NCI-H2107 treated with DMSO at 0.1 percent for 48 hours (cell line): ENCODE measurements at regions not wholly inside any gene's neighbourhood (a gene's known extent, or its start where the extent isn't known, plus 50 kb on each side); places are given as distances from the start of the nearest gene placed in this dataset.
"Not testable (repeated sequence)": the region's sequence is repeated elsewhere in the genome, so short reads cannot be mapped to it uniquely, and the experiment has no call there.

Experiments
- DNase-seq: peaks from one replicate; lab custom pipeline; 2025; ENCODE audit not compliant: unreplicated experiment; lab: John Stamatoyannopoulos, UW

DNA sequence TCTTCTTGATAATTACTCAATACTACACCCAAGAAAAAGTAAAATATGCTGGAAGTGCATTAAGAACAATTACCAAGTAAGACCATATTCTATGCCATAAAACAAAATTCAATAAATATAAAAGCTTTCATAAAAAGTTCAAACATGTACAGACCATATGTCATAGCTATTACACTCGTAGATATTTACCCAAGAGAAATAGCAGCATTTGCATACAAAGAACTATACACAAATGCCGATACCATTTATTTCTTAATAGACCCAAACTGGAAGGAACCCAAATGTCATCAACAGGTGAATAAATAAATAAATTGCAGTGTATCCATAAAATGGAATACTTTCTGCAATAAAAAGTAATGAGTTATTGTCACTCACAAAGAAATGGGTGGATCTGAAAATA is 78.3 kb upstream of the SLC16A7 start:
- no peak for DNase-seq

DNA sequence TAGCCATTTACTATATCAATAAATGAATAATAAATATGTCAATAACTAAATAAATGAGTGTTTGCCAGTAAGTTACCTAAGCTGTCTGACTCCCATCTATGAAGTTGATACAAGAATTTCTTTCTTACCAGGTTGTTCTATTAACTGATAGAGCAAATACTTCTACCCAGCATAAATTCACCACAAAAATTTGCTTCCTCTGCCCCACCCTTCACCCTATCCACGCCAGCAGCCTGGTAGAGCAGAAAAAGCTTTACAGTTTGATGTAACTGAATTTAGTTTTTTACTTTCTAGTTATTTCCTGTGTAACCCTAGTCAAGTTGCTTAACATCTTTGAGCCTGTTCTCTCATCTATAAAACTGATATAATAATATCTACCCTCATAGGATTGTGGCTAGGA is 94.9 kb upstream of the SLC16A7 start:
- no peak for DNase-seq

DNA sequence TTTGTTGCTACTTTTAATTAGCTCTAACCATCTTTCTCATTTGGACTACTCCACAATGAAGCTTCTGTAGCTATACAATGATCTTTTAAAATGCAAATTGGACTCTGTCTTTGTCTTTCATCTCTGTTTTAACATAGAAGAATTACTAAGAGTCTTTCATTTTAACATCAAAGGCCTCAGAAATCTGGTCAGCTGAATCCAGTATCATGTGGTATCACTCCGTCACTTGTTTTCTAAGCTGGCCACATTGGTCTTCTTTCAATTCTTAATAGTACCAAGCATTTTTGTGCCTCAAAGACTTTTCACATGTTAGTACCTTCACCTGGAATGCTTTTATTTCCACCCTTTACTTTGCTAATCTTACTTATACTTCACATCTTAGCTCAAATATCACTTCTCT is 95.5 kb upstream of the SLC16A7 start:
- DNase-seq = no peak

DNA sequence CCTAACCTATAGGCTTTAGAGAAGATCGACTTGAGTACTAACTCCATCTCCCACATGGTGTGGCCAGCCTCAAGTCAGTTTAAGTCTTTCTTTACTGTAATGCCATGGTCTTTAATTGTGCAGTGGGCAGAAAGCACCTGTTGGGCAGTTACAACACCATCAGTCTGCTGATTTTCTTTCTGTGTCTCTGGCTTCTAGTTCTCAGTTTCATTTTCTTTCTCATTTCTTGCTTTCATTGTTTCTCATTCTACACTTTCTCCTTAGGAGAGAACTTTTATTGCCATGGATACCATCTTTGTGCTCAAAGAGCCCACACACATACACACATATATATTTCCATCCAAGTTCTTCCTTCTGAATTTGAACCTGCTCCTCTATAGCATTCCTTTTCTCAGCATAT is 96.1 kb upstream of the SLC16A7 start:
- DNase-seq = no peak

DNA sequence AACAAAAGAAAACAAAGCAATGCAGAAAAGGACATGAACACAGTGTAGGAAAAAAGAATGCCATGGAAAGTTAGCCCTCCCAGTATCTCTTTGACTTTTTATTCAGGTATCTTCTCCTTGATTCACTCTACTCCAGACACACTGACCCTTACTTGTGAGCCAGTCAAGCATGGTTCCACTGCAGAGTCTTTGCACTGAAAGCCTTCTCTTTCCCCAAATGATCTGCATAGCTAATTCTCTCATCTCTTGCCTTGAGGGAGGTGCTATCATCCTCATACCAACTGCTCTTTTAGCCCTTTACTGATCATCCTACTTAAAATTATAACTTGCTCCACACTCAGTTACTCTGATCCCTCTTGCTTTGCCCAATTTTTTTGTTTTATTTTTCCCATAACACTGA is 101.2 kb upstream of the SLC16A7 start:
- DNase-seq = no peak

DNA sequence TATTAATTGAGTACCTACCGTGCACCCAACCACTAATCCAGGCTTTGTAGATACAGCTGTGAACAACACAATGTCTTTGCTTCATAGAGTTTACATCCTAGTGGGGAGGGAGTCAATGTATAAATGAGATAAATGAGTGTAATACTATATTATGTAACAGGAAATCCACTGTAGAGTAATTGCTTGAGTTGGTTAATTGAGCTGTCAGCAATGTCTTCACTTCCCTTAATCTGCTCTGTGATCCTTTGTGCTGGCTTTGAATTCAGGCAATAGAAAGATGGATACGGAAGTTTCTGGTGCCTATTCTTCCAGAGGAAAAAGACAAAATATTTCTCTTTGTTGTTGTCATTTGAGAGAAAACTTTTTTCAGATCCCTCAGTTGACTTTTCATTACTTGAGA is 104.0 kb upstream of the SLC16A7 start:
- no peak for DNase-seq

DNA sequence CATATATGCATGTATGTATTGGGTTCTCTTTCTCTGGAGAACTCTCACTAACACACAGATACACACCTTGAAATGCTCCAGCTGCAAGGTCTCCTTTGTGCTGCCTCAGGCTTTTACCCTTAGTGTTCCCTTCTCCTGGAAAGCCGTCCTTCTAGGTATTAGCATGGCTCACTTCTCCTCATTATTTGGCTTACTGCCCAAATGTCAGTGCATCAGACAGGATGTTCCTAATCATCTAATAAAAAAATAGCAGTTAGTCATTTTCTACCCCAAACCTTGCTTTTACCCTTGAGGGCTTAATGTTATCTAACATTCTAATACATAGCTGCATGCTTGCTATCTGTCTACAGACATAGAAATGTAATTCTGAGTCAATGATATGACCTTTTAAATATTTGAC is 109.0 kb upstream of the SLC16A7 start:
- DNase-seq = no peak

DNA sequence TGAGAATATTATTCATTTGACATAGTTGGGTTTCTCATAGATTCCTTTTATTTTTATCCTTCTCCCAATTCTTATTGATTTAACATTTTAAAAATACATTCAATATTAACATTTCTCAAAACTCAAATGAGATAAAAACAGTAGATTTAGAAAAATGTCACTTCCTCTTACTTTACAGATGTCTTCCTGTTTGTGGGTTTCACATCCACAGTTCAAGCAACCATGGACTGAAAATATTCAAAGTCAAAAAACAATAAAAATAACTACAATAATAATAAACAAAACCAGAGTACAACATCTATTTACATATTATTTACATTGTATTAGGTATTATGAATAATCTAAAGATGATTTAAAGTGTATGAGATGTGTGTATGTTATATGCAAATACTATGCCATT is 111.3 kb upstream of the SLC16A7 start:
- no peak for DNase-seq

DNA sequence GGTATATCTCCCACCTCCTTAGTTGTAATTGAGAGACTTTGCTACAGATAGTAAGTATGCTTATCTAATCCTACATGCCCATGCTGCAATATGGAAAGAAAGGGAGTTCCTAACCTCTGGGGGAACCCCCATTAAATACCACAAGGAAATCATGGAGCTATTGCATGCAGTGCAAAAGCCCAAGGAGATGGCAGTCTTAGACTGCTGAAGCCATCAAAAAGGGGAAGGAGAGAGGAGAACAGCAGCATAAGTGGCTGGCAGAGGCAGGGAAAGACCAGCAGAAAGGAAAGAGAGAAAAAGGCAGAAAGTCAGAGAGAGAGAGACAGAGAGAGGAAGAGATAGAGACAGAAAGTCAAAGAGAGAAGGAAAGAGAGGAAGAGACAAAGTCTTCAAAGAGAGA is 121.6 kb upstream of the SLC16A7 start:
- not testable (repeated sequence) for DNase-seq

DNA sequence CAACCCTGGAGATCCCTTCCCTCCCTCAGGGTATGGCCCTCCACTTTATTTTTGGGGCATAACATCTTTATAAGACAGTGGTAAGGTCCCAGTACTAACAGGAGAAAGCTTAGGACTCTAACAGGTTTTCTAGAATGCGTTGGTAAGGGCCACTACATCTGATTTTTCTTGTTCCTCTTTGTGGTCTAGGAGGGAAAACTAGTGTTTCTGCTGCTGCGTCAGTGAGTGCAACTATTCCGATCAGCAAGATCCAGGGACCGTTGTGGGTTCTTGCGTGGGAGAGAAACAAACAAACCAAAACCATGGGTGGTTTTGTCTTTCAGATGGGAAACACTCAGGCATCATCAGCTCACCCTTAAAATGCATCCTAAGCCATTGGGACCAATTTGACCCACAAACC is 123.6 kb upstream of the SLC16A7 start:
- DNase-seq = no peak

DNA sequence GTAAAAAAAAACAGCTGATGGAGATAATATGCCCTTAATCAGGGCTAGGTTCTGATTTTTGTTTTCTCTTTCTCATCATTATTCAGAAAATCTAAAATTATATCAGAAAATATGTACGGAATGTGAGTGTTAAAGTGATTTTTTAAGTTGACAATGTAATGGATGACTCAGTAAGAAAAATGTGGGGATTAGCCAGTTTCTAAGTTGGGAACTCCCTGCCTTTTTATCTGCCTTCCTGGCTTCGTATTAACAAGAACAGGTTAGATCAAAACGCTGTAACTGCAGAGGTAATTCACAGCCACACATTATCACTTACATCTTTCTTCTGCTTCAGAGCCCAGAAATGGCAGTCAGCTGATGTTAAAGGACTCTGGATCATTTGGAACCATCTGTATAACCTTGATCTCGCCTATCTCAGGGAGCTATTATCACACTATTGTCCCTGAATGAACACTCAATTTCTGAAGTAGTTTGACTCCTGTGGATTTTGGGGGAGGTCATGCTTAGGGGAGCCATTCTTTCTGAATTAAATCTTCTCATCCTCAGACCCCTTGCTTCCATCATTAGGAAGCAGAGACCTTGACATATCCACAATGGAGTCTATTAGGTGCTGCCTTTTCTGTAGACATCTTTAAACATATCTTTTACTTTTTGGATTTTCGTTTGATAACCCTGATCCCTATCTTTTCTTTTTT is 135.7 kb upstream of the SLC16A7 start:
- DNase-seq = no peak

DNA sequence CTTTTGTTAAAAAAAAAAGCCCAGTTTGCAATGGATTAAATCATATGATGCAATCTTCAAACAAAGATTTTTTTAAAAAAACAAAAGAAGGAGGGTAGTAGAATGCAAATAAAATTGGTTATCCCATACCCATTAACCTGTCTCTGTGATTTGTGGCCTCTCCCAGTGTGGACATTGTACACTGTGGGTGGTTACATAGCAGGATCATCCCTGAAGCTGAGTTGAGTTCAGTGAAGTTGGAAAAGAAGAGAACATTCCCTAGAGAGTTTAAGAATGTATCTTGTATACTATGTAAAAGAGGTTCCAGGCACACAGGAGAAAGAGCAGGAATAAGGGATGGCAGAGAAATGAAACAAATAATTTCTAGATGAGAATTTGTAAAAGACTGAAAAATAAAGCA is 142.4 kb upstream of the SLC16A7 start:
- no peak for DNase-seq

DNA sequence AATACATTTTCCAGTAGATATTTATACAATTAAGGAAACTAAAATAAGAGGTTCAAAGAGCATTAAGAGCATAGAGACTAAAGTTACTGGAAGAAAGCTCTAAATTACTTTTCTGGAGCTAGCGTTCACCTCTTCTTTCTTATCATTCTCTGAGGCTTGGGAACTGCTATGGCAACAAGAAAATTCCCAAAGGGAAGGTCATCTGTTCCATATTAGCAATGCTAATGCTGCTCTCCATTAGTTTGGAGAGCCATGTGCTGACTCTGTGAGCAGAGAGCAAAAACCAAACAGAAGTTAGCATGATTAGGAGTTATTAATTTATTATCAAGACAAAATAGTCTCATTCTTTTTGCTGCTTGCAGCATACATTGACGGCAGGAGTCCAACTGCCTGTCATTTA is 143.1 kb upstream of the SLC16A7 start:
- DNase-seq = no peak

DNA sequence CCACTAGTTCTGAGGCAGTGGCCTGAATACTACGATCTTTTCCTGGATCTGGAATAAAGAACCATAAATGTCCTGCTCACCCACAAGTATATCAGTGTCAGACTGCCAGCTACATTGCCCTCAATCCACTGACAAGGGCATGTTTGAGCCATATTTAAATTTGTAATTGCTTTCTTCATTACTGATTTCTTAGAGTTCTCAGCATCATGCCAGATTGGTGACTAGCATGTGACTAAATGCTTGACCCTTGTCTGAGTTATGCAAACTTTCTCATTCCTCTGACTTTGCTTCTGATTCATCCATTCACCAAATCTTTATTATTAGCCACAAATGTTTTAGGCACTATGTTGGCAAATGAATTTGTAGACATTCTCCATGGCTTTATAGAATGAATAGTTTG is 143.6 kb upstream of the SLC16A7 start:
- DNase-seq = no peak

DNA sequence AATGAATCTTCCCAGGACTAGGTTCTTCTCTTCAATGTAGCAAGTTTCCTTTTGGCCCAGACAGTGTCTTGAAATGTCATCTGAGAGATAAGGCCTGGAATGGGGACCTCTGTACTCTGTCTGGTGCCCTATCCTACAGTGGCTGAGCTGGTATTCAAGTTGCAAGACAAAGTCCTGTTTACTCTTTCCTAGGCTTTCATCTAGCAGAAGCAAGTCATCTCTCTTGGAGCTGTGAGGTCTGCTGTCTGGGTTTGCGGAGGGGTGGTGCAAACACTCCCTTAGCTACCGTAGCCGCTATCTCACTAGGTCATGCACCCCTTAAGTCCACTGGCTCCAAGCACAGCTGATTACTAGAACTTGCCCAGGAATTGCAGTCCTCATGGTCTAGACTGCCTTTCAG is 149.7 kb upstream of the SLC16A7 start:
- no peak for DNase-seq

DNA sequence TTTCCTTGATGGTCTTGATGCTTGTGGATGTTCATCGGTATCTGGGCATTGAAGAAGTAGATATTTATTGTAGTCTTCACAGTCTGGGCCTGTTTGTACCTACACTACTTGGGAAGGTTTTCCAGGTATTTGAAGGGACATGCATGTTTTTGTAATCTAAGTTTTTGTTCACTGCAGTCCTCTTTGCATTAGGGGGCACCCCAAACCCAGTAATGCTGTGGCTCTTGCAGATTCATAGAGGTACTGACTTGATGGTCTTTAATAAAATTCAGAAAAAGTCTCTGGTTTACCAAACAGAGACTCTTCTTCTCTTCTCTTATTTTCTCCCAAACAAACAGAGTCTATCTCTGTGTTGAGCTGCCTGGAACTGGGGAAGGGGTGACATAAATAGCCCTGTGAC is 150.9 kb upstream of the SLC16A7 start:
- no peak for DNase-seq

DNA sequence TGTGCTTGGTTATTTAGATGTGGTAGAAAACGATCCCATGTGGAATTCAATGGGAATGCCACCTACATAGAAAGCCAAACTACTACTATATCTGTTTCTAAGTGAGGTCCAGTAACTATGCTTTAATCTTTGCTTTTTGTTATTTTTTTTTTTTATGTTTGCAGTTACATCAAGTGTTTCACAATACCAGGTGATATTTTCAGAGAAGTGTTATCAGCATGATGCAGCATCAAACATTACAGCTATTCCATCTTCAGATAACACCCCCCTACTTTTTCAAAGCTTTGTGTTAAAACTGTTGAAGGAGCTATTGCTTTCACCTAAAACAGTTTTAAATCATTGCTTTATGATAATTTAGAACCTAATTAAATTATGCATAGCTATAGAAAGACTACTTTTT is 163.8 kb upstream of the SLC16A7 start:
- no peak for DNase-seq

DNA sequence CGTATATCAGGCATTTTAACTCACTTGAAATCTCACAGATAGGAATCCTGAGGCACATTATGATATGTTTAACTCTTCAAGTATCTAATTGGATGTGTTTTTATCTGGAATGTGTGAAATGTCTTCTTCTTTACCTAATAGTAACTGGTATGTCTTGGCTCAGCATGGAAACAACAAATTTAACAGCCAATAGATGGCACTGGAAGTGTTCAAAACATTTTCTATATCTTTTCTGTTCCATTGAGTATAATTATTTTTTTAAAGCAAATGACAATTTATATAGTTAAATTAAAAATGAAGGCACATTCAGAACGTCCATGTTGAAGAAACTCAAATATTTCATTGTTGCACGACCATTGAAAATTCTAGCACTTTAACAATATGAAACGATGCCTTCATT is 164.6 kb upstream of the SLC16A7 start:
- no peak for DNase-seq

DNA sequence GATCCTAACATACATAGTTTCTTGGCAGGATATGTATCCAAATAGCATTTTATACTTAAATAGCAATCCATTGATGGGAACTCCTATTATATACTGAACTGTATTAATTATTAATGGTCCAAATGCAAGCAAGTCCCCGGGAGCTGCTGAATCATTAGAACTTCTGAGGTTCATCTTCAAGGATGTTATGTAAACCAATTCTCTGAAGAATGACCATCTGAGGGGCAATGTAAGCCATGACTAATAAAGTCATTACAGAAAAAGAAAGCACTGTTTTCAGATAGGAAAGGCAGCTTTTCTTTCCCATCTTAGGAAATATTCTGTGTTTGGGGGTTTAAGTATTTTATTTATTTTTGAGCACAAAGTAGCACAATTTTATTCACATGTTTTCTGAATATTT is 166.1 kb upstream of the SLC16A7 start:
- DNase-seq = no peak

DNA sequence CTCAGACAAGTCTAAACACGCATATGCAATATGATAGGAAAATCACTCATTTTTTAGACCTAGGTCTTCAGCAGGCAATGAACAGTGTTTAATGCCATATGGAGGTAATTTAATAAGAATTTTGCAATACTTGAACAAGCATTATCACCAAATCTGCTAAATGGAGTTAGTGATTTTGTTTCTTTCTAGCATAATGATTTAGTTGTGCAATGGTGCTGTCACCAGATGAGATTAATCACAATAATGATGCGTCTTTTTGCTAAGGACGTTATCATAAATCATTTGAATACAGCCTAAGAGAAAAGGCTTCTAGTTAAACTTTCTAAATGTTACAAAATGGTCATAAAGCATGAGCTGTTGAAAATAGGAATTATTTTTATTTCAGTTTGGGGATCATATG is 170.0 kb upstream of the SLC16A7 start:
- DNase-seq = no peak

DNA sequence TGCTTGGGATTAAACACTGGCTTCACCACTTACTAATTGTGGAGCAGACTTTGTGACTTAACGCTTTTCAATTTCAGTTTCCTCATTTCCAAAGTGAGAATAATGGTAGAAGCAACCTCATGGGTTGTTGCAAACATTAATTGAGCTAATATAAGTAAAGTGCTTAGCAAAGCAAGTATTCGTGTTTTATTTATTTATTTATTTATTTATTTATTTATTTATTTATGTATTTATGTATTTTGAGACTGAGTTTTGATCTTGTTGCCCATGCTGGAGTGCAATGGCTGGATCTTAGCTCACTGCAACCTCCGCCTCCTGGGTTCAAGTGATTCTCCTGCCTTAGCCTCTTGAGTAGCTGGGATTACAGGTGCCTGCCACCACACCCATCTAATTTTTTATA is 171.2 kb upstream of the SLC16A7 start:
- DNase-seq = not testable (repeated sequence)

DNA sequence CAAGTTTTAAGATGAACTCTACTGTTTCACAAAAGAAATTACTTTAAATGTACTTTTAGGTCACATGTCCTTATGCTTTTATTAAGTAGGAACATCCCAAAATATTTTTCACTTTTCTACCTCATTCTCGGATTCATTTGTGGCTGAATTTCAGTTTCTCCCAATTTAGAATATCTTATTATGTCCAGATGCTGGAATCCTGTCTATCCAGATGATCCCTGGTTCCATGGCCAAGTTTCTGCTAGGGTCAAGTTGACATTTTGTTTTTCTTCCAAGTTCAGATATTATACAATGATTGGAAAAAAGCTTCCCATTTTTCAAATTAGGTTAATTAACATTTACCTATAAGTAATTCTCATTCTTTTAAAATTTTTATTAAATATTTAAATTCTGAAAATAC is 181.8 kb upstream of the SLC16A7 start:
- DNase-seq = no peak

DNA sequence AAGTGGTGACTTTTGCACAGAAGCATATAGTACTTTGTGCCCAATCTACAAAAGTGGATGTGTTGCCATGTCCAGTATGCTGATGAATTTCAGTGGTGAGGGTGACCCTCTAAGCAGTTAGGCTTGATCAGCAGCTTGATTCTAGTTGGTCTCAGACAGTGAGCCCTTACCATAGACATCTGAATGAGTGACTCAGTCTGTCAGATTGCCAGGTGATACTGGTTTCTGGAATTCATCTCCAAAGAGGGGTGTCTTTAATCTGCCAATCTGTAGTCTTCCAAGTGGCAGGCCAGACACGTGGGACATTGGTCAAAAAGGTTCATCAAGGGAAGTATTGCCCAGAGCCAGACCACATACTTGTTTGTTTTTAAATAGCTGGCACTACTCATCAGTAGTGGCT is 187.4 kb upstream of the SLC16A7 start:
- no peak for DNase-seq

DNA sequence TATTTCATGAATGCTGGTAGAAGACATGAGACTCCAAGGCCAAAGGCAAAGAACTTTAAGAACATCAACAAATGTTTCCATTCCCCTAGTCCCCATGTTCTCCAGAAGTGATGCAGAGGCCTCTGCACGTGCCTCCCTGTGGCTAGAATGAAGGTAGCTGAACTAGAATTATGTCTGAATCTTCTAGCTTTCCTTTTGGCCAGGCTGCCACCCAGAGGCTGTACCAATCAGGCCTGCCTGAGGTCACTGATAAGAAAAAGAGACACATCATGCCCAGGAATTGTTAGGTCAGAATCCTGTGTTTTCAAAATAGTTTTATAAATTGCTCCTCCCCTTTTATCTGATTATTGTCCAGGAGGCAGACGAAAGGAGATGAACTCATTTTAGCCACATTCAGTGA is 188.0 kb upstream of the SLC16A7 start:
- no peak for DNase-seq
